EL (cell line): ENCODE measurements at regions not wholly inside any gene's neighbourhood (a gene's known extent, or its start where the extent isn't known, plus 50 kb on each side); places are given as distances from the start of the nearest gene placed in this dataset.
"Not testable (repeated sequence)": the region's sequence is repeated elsewhere in the genome, so short reads cannot be mapped to it uniquely, and the experiment has no call there.

Experiments used
- DNase-seq: peaks from one replicate; pipeline ENCODE4 v3.0.0-alpha.2; 2016

DNA sequence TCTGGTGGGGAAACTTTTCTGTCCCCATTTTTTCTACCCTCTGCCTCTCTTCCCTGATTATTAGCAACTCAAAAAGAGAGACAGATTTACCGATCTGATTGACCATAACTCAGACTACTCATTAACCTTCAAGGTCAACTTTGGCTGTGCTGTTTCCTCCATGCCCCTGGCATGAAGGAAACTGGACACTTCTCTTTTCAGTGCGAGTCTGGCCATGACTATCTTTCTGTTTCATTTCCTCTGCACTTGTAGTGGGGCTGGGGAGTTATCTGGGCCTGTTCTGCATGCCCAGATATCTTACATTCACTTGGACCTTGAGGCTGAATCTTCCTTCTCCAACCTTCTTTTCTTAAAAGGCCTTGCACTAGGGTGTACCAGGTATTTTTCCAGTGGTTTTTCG is 76.9 kb upstream of the SLCO2A1 start:
- no peak for DNase-seq

DNA sequence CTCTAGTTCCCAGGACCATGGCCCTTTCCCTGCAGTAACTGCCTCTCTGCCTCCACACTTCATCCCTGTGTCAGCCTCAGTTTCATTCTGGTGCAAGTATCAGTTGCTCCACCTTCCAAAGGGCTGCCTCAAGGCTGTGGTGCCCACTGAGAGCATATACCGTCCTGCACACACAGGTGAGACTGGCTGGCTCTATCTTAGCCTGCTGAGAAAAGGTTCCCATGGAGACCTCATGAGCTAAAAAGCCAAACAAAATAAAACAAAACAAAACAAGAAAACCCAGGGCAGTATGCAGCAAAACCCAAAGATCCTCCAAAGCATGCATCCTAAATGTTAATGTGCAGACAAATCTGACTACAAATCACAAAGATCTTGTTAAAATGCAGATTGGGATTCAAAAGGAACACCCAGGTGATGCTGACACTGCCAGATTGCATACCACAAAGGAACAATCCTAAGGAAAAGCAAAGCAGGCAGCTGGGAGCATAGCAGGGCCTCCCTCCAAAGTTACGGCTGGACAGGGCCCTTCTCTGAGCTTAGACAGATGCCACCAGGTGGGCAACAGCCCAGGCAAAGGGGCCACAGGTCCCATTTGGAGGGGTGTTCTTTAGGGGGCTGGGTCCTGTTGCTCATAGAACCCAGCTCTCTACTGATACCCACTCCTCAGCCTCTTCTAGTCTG is 76.3 kb upstream of the SLCO2A1 start:
- DNase-seq, result no peak

DNA sequence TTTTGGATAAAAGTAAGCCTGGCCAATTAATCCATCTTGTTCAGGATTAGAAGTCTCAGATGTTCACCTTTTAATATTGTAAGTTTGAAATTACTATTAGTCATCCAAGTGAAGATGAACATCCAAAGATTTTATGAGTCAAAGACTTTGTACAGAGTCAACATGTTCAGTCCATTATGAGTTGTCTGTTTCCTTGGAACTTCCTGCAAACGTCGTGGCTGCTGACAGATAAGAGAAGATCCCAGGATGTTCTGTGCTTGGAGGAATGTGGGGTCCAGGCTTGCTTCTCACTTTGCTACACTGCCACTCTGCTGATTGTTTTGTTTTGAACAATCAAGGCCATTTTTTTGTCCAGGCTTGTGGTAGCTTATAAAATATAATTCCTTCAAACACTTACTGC is 74.3 kb upstream of the SLCO2A1 start:
- peak; percentile 55 for DNase-seq

DNA sequence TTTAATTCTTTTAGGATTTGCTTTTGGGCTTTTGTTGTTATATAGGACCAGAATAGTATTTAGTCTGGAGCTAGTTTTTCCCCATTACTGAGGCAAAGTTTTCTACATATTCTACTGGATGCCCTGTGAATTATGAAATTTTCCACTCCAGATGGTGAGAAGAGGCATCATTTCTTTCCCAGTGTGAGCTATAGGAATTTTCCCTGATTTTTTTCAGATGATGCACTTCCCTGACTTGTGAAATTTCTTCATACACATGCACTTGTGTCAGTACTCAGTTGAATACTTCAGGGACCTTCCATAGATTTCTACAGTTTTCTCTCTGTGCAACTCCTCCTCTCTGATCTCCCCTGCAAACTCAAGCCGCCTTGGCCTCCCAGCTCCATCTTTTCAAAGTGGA is 73.7 kb upstream of the SLCO2A1 start:
- DNase-seq, result peak; percentile 26

DNA sequence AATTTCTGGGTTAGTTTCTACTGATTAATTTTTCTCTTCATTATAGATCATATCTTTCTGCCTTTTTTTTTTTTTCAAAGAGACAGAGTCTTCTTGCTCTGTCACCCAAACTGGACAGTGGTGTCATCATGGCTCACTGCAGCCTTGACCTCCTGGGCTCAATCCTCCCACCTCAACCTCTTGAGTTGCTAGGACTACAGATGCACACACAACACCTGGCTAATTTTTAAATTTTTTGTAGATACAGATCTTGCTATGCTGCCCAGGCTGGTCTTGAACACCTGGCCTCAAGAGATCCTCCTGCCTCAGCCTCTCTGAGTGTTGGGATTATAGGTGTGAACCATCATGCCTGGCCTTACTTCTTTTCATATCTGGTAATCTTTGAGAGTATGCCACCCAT is 73.3 kb upstream of the SLCO2A1 start:
- DNase-seq, result no peak

DNA sequence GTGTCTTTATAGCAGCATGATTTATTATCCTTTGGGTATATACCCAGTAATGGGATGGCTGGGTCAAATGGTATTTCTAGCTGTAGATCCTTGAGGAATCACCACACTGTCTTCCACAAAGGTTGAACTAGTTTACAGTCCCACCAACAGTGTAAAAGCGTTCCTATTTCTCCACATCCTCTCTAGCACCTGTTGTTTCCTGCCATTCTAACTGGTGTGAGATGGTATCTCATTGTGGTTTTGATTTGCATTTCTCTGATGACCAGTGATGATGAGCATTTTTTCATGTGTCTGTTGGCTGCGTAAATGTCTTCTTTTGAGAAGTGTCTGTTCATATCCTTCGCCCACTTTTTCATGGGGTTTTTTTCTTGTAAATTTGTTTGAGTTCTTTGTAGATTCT is 66.5 kb upstream of the SLCO2A1 start:
- DNase-seq, result not testable (repeated sequence)

DNA sequence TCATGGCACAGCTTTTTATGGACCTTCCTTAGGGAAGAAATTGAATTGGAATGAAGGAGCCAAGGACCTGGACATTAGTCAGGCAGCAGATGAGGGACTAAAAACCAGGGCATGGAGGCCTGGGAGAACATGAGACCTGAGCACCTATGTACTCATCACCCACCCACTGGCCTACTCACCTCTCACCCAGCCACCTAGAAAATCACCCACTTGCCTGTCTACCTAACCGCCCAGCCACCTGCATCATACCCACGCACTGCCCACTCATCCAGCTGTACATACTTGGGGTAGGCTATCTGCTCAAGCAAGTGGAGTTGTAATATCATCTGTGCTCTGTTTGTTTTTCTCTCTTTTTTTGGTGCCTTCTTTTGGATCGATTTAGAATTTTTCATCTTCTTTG is 65.3 kb upstream of the SLCO2A1 start:
- DNase-seq, result no peak

DNA sequence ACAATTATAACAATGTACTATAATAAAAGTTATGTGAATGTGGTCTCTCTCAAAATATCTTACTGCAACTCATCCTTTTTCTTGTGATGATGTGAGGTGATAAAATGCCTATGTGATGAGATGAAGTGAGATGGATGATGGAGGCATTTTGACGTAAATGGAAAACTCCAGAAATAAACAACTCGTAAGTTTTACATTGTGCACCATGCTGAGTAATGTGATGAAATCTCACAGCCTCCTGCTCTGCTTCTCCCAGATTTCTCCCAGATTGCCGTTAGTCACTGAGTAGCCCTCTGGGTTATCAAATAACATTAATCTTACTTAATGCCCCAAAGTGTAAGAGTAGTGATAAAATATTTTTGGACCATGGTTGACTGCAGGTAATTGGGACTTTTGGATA is 64.8 kb upstream of the SLCO2A1 start:
- DNase-seq, result peak; percentile 88

DNA sequence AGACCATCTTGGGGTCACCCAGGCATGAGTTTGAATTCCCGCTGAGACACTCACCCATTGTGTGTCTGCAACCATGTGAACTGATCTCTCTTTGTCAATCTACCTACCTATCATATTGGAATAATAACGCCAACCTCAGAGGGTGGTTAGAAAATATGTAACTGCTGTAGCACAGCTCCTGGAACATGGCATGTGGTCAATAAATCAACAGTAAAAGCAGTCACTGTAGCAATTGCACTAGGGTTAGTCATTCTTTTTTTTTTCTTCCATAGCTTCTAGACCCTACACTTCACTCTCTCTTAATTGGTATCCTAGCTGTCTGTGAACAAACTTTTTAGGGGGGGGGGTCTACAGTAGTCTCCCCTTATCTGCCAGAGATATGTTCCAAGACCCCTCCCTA is 64.2 kb upstream of the SLCO2A1 start:
- DNase-seq, result peak; percentile 82

DNA sequence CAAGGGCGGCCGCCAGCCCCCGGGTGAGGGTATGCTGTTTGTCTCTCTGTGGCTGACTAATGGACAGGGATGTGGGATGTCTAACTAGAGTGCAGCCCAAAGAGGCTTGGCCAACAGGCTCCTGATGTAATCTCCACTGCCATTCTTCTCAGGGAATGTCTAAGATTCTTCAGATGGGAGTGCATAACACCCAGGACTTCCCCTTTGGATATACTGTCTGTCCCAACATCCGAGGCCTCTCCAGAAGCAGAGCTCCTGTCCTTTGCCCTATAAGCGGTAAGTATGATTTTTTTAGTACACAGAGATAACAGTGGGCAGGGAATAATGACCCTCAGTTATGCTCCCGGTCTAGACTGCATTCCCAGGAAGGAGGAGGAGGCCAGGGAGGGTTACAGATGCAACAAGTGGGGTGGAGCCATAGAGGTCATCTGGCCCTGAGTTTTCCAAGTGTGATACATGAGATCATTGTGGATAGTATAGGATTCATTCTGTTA is 62.5 kb upstream of the SLCO2A1 start:
- DNase-seq, result peak; percentile 62

DNA sequence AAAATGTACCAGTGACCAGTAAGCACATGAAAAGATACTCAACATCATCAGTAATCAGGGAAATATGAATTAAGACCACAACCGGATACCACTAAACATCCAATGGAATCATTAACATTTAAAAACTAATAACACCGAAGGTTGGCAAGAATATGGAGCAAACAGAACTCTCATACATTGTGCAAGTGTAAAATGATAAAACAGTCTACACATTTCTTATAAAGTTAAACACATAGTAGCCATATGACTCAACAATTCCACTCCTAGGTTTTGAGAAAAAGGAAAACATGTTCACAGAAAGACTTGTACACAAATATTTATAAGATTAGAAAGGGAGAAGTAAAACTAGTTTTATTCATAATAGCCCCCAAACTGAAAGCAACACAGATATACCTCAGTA is 60.3 kb upstream of the SLCO2A1 start:
- no peak for DNase-seq

DNA sequence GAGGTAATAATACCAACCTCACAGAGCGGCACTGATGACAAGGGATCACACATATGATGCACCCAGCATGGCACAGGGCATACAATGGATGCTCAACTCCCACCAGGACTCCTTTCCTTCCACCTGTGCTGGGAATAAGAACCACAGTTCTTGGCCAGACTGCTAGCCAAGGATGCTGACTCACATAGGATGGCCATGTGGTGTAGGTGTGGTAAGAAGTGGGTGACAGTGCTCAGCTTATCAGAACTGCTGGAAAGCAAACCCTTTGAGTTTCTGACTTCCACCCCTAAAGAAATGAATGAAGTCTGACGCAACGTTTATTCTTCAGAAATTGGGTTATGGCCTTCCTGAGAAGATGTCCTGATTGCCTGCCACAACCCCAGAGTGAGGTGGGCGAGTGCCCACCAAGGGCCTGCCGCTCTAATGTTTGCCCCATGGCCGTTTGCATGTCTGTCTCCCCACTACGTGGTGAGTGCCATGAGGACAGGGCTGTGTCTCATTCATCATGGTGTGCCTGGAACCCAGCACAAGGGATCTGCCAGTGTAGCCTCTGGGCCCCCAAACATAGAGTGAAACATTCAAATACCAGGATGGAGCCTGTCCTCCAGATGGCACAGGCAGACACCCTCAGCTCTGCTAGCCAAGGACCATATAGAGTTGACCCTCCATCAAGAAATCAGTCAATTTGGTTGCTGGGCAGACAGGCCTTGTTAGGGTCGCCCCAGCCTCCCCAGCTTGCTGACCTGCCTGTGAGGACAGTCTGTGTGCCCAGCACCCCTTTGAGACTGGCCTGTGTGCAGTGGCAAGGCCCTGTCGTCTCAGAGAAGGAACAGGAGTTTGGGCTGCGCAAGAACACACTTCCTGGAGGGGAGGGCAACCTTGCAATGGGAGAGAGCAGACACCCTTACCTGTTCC is 57.6 kb upstream of the SLCO2A1 start:
- no peak for DNase-seq

DNA sequence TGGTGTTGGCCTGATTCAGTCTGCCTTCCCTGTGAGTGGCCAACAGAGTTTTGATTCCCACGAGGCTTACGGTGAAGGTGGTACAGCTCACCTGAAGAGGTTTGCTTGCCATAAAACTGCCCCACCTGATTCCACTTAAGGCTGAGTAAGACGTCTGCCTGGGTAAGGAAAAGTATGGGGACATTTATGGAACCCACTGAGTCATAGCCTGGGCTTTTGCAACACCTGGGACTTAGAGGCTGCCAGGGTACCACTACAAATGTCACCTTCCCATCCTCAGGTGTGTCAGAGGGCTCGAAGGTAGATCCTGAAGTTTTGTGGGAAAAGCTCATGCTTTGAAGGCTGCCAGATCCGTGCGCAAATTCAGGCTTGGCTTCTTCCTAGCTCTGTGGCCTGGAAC is 56.9 kb upstream of the SLCO2A1 start:
- DNase-seq, result no peak

DNA sequence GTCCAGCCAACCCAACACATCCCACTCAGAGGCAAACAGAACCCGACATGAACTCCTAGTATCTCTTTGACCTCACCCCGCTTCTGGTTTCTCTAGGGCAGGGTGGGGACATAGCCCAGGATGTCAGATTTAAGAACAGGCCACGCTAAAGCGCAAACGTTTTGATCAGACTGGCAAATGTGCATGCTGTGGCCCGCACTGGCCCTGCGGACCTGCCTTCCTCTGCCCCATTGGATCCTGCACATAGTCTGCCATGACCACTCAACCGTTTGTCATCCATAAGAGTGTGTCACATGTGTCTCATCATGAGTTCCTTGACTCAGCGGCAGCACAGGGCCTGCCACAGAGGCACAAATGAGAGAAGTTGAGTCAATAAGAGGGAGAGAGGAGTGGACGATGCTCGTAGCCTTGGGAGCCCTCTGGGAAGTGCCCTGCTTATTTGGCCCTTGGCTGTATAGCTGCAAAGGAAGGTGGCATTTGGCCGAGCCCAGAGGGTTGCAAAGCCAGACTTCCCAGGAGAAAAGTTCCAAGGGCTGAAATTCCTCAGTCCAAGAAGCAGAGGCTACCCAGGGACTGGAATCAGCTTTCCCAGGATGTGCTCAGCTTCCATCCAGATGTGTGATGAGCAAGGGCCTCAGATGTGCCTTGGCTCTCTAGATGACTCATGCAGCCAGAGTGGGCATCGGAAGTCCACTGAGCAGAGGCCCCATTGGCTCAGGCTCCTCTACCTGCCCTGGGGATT is 55.5 kb upstream of the SLCO2A1 start:
- DNase-seq, result peak; percentile 47

DNA sequence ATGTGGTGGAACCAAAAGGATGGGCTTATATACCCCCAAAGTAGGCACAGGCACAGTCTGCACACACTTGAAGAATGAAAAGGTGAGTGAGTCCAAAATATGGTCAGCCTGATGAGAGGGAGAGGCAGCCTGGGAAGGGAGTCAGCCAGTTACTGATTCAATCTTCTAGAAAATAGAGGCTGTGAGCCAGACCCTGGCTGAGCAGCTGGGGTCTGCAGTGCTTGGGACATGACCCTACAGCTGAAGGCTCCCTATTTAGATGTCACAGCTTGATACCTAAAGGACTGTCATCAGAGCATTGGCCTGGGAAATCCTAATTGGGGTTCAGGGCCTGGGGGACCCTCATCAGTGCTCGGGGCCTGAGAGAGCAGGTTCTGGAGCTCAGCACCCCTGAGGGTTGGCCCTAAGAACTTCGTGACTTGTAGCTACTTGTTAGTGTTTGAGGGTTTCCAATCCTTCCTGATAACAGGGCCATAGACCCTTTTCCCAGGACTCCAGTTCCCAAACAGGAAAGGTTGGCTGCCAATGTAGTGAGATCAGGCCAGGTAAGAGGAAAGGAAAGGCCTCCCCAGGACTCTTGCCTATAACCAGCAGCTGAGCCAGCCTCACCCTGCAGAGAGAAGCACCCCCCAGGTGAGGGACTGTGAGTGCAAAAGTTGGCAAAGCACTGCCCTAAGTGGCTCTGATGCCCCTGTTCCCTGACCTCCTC is 54.7 kb upstream of the SLCO2A1 start:
- no peak for DNase-seq

DNA sequence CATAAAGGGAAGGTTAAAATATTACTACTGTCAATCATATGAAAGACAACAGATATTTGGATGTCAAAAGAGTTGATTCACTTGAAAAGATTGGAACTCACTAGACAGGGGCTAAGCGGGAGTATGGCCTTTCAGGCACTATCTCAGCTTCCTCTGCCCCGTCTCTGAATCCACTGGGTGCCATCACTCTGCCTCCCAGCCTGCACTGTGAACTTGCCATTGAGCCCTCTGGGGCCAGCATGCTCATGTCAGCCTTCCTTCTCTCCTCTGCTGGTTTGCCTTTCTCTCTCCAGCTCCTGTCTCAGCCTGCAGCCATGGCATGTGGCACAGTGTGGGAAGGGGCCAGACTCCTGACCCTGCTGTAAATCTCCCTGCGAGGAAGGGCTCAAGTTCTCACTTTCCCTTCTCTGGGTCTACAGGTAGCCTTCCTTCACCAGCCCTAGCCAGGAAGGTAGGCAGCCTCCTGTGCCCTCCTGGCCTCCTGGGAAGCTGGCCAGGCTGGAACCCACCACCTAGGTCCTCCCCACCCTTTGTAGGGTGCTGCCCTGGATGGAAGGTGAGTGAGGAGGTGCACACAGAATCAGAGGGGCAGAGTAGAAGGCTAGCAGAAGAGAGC is 54.0 kb upstream of the SLCO2A1 start:
- no peak for DNase-seq

DNA sequence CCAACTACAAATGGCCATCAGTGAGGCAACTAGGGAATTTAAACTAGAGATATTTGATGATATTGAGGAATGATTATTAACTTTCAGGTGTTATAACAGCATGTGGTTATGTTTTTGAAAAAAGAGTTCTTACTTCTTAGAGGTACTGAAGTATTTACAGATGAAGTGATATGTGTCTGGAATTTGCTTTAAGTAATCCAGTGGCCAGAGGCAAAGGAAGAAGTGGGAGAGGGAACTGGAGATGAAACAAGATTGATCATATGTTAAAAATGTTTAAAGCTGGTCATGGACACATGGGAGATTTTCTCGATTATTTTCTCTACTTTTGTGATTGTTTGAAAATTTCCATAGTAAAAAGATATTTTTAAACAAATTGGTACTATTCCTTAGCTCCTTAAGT is 53.3 kb upstream of the SLCO2A1 start:
- DNase-seq, result no peak

DNA sequence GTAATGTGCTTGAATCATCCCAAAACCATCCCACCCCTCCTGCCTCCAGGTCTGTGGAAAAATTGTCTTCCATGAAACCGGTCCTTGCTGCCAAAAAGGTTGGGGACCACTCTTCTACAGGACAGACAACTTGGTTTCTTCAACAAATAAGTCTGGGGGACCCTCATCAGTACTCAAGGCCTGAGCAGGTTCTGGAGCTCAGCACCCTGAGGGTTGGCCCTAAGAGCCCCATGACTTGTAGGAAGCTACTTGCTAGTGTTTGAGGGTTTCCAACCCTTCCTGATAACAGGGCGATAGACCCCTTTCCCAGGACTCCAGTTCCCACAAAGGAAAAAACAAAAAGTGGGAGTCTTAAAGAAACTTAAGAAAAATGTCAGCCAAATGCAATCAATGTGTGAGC is 52.9 kb upstream of the SLCO2A1 start:
- DNase-seq, result no peak

DNA sequence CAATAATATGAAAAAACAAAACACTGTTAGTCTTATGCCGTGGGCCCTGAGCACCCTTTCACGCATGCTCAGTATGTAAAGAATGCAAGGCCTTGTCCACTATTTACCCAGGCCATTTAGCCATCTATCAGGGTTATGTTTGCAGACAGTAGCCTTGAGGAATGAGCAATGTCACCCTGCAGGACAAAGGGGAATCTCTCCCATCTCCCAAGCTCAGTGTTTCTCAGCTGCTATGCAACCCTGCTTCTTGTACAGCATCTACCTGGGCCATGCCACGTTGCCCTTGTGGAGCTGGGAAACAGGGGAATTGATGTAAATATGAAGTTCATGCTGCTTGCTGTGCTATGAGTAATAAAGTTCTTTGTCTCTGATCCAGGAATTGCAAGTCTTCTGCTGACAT is 51.5 kb upstream of the SLCO2A1 start:
- no peak for DNase-seq

DNA sequence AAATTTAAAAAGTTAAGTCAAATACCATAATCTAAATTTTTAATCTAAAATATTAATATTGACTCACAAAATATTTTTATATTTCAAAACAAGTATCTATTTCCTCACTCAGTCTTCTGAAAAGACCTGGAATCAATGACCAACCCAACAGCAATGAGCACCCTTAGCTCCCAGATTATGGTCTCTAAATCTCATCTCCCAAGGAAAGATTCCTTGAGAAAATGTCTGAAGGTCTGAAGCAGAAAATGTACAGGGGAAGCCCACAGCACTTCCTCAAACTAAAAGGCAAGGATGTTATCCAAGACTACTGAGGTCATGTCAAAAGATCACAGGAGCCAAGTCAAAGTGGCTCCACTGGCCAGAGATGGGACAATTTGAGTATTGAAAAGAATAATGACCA is 51.0 kb upstream of the SLCO2A1 start:
- no peak for DNase-seq

DNA sequence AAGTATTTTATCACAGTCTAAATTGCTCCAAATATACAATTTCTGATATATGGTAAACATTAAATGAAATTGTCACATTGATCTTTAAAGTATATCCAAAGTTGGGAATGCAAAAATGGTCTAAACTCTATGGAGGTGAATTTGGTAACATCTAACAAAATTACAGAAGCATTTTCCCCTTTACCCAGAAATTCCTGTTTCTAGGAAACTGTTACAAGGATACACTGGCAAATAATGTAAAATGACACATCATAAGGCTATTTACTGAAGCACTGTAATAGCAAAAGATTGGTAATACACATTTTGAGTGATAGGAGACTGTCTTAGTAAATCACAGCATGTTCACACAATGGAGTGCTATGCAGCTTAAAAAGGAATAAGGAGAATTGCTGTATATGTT is 50.0 kb upstream of the SLCO2A1 start:
- DNase-seq, result no peak
